Type B pancreatic cell (in vitro differentiated cells): ENCODE measurements at regions not wholly inside any gene's neighbourhood (a gene's known extent, or its start where the extent isn't known, plus 50 kb on each side); places are given as distances from the start of the nearest gene placed in this dataset.

Experiments
- DNase-seq: peaks from one replicate; pipeline ENCODE4 v3.0.0; 2021; ENCODE audit warnings: mixed read lengths; ENCODE audit not compliant: unreplicated experiment; ENCODE audit errors: extremely low spot score
- H3K27ac Mint-ChIP-seq: 2 replicates; pipeline ENCODE4 v1.8.0; 2021; ENCODE audit warnings: mild to moderate bottlenecking, mixed read lengths
- H3K27me3 Mint-ChIP-seq: 2 replicates; pipeline ENCODE4 v1.8.0; 2021; ENCODE audit warnings: mixed read lengths
- H3K36me3 Mint-ChIP-seq: 2 replicates; pipeline ENCODE4 v1.8.0; 2021; ENCODE audit warnings: mixed read lengths
- H3K4me1 Mint-ChIP-seq: one replicate; pipeline ENCODE4 v1.8.0; 2021; ENCODE audit warnings: mixed read lengths; ENCODE audit not compliant: unreplicated experiment
- H3K4me3 Mint-ChIP-seq: 2 replicates; pipeline ENCODE4 v1.8.0; 2021; ENCODE audit warnings: mild to moderate bottlenecking, mixed read lengths
- H3K9me3 Mint-ChIP-seq: 2 replicates; pipeline ENCODE4 v1.8.0; 2021; ENCODE audit warnings: mixed read lengths
- CTCF ChIP-seq: fragments of 200-600 bp; sonication (generic); conservative IDR thresholded peaks from 2 replicates; pipeline ENCODE4 v1.5.0; 2021; ENCODE audit warnings: antibody characterized with exemption, mild to moderate bottlenecking

GRCh38 chr6:48917233-48917632, 545.8 kb downstream of the MMUT start:
- TF ChIP-seq CTCF: no peak
- H3K4me1 Mint-ChIP-seq: no peaks in the 10 kb centered on the region
- no peak overlapping the region for H3K4me3 Mint-ChIP-seq
- no peaks in the 10 kb centered on the region for H3K9me3 Mint-ChIP-seq
- no peak overlapping the region for H3K27ac Mint-ChIP-seq
- H3K36me3 Mint-ChIP-seq: no peaks in the 10 kb centered on the region
- H3K27me3 Mint-ChIP-seq: no peaks in the 10 kb centered on the region
- no peak for DNase-seq

GRCh38 chr6:48916607-48917006, 546.4 kb downstream of the MMUT start:
- H3K36me3 Mint-ChIP-seq: no peaks in the 10 kb centered on the region
- H3K27me3 Mint-ChIP-seq: no peaks in the 10 kb centered on the region
- no peak overlapping the region for H3K27ac Mint-ChIP-seq
- H3K4me1 Mint-ChIP-seq: no peaks in the 10 kb centered on the region
- H3K4me3 Mint-ChIP-seq: no peak overlapping the region
- DNase-seq: no peak
- no peaks in the 10 kb centered on the region for H3K9me3 Mint-ChIP-seq
- TF ChIP-seq CTCF: no peak

DNA sequence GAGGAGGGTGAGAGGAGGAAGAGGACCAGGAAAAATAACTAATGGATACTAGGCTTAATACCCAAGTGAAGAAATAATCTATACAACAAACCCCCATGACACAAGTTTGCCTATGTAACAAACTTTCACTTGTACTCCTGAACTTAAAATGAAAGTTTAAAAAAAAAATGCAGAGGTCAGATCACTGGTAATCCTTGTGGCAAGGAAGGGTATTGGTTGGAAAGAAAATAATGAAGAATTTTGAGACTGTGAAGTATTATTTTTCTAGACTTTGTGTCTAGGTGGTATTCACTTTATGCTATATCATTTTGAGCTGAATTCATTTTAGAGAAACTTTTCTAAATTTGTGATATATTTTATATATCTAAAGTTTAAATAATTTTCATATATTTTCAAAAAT, 547.5 kb downstream of the MMUT start:
- Mint-ChIP-seq H3K27ac (no peak overlapping the region), H3K27me3 (no peaks in the 10 kb centered on the region), H3K36me3 (no peaks in the 10 kb centered on the region), H3K4me1 (no peaks in the 10 kb centered on the region), H3K9me3 (no peaks in the 10 kb centered on the region), H3K4me3 (no peak overlapping the region)
- DNase-seq: no peak
- TF ChIP-seq CTCF: peak; percentile 54

DNA sequence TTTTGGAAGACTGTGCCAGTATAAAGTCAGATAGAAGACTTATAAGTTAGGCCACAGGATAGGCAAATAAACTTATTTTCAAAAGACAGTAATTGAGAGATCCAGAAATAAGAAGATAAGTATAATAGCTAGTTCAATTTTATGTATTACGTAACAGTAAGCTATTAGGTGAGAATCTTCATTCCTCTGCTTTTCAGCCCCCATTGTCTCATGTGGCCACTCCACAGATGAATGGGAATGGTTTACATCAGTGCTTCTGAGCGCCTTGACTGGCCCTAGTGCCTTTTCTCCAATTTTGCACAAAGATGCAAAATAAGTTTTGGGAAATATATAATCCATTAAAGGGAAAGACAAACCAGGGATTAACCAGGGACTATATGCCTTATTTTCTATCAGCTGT, 550.5 kb downstream of the MMUT start:
- TF ChIP-seq CTCF: no peak
- no peaks in the 10 kb centered on the region for H3K4me1 Mint-ChIP-seq
- no peak overlapping the region for H3K27ac Mint-ChIP-seq

DNA sequence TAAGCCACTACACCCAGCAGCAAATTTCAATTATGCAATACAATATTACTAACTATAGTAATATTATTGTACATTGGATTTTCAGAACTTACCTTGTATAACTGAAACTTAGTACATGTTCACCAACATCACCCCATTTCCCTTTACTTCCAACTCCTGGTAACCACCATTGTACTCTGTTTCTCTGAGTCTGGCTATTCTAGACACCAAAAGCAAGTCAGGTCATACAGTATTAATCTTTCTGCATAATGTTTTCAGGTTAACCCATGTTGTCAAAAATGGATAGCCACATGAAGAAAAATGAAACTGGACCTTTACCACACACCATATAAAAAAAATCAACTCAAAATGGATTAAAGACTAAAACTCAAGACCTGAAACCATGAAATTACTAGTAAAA, 558.2 kb downstream of the MMUT start:
- Mint-ChIP-seq H3K27ac (no peak overlapping the region), H3K36me3 (no peaks in the 10 kb centered on the region), H3K9me3 (no peaks in the 10 kb centered on the region), H3K4me1 (no peaks in the 10 kb centered on the region), H3K4me3 (no peak overlapping the region), H3K27me3 (no peaks in the 10 kb centered on the region)
- DNase-seq: no peak
- TF ChIP-seq CTCF: no peak

More for the DNA sequence above, 550.5 kb downstream of the MMUT start:
- no peak for DNase-seq
- Mint-ChIP-seq H3K4me3 (no peak overlapping the region), H3K9me3 (no peaks in the 10 kb centered on the region), H3K27me3 (no peaks in the 10 kb centered on the region), H3K36me3 (no peaks in the 10 kb centered on the region)

GRCh38 chr6:48894469-48894868, 568.6 kb downstream of the MMUT start:
- H3K36me3 Mint-ChIP-seq: no peaks in the 10 kb centered on the region
- no peak for DNase-seq
- no peak overlapping the region for H3K27ac Mint-ChIP-seq
- H3K27me3 Mint-ChIP-seq: no peaks in the 10 kb centered on the region
- no peak overlapping the region for H3K4me3 Mint-ChIP-seq
- H3K4me1 Mint-ChIP-seq: no peaks in the 10 kb centered on the region
- H3K9me3 Mint-ChIP-seq: no peaks in the 10 kb centered on the region
- TF ChIP-seq CTCF: no peak
